Stimulated activated CD4-positive, alpha-beta T cell treated with anti-CD3 and anti-CD28 coated beads, TNF-alpha, amount 100 ng/mL, for 24 hours (primary cell): ENCODE measurements at regions not wholly inside any gene's neighbourhood (a gene's known extent, or its start where the extent isn't known, plus 50 kb on each side); places are given as distances from the start of the nearest gene placed in this dataset.
"Not testable (repeated sequence)": the region's sequence is repeated elsewhere in the genome, so short reads cannot be mapped to it uniquely, and the experiment has no call there.

Experiments
- DNase-seq, 3 experiments: peaks; one replicate each; pipeline ENCODE4 v3.0.0-alpha.2; 2020; ENCODE audit warnings: low read depth in 3 of 3

GRCh38 chr7:39758234-39758970, 135.0 kb downstream of the RALA start:
- no peak for DNase-seq

GRCh38 chr7:39761449-39761848, 138.1 kb downstream of the RALA start:
- DNase-seq: no peak

- DNase-seq: not testable (repeated sequence)
Measured at GRCh38 chr7:39762466-39762865, 139.1 kb downstream of the RALA start.

- not testable (repeated sequence) for DNase-seq
Measured at GRCh38 chr7:39762881-39763280, 139.5 kb downstream of the RALA start.

DNA sequence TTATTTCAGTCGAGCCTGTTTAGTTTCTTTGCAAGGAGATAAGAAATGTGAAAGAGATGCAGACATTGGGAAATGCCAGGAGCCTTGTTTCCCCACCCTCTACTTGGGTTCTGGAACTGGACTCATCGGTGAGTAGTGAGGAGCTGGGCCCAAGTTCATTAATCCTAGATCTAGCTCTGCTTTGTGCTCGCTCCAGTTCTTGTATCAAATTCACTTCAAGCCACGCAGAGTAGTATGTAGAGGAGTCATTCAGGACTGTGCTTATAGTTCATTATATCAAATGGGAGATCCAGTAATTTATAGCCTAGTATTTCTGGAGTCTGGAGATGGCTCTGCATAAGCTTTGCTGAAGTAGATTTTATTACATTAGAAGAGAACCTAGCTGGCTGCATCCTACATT, 142.5 kb downstream of the RALA start:
- not testable (repeated sequence) for DNase-seq

- not testable (repeated sequence) for DNase-seq
Measured at GRCh38 chr7:39768439-39768838, 145.1 kb downstream of the RALA start.

- not testable (repeated sequence) for DNase-seq
Measured at GRCh38 chr7:39774341-39774851, 151.0 kb downstream of the RALA start.

DNA sequence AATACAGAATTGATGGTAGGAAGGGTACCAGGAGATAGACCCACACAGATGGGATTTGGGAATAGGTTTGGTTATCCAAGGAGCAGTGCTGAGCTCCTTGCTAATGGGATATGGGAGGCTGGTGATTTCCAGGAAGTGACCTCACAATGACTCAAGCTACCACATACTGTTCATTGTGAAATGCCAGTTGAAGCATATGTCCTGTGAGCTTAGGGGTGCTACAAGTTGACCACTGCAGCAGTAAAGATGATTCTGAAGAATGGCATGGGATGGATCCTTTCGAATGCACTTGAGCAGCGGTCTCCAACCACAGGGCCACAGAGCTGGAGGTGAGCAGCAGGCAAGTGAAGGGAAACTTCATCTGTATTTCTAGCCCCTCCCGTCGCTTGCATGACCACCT, 158.2 kb downstream of the RALA start:
- not testable (repeated sequence) for DNase-seq

- not testable (repeated sequence) for DNase-seq
Measured at GRCh38 chr7:39786440-39786839, 163.1 kb downstream of the RALA start.

- not testable (repeated sequence) for DNase-seq
Measured at GRCh38 chr7:39791035-39791434, 159.0 kb upstream of the CDK13 start.

DNA sequence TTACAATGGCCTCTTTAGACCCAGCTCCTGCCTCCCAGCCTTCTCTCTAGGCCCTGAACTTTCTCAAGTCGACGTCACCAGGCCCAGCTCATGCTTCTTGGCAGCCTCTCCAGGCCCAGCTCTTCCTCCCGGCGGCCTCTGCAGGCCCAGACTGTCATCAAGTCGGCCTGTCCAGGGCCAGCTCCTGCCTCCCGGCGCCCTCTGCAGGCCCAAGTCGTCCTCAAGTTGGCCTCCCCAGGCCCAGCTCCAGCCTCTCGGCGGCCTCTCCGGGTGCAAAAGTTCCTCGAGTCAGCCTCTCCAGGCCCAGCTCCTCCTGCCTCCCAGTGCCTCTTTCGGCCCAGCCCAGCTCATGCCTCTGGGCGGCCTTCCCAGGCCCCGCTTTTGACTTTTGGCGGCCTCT, 158.1 kb upstream of the CDK13 start:
- not testable (repeated sequence) for DNase-seq

DNA sequence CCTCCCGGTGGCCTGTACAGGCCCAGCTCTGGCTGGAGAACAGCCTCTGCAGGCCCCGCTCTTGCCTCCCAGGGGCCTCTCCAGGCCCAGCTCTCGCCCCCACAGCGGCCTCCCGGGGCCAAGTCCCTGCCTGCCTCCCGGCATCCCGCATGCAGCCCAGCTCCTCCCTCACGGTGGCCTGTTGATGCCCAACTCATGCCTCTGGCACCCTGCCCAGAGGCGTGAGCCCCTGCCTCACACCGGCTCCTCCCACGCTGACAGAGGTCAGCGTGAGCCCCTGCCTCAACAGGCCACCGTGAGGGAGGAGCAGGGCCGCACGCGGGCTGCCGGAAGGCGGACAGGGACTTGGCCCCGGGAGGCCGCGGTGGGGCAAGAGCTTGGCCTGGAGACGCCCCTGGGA, 157.0 kb upstream of the CDK13 start:
- not testable (repeated sequence) for DNase-seq

DNA sequence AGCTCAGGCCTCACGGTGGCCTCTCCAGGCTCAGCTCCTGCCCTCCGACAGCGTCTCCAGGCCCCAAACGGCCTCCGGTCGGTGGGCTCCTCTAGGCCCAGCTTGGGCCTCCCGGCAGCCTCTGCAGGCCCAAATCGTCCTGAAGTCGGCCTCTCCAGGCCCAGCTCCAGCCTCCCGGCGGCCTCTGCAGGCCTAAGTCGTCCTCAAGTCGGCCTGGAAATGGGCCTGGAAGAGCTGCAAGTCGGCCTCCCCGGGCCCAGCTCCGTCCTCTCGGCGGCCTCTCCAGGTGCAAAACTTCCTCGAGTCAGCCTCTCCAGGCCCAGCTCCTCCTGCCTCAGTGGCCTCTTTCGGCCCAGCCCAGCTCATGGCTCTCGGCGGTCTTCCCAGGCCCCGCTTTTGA, 156.2 kb upstream of the CDK13 start:
- not testable (repeated sequence) for DNase-seq

- DNase-seq: not testable (repeated sequence)
Measured at GRCh38 chr7:39796947-39797346, 153.1 kb upstream of the CDK13 start.

- DNase-seq: not testable (repeated sequence)
Measured at GRCh38 chr7:39798077-39798476, 152.0 kb upstream of the CDK13 start.

GRCh38 chr7:39808796-39809481, 141.1 kb upstream of the CDK13 start:
- DNase-seq: no peak

- no peak for DNase-seq
Measured at GRCh38 chr7:39810204-39810642, 139.8 kb upstream of the CDK13 start.

DNA sequence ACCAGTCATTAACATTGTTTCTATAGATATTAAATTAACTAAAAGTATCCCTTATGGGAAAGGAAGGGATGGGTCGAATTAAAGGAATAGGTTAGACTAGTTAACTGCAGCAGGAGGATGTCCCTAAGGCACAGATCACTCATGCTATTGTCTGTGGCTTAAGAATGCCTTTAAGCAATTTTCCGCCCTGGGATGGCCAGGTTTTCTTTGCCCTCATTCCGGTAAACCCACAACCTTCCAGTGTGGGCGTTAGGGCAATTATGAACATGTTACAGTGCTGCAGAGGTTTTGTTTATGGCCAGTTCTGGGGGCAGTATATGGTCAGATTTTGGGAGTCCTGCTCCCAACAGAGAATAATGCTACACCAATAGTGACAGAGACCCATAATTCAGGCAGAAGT, 139.3 kb upstream of the CDK13 start:
- DNase-seq: no peak

GRCh38 chr7:39811161-39811614, 138.9 kb upstream of the CDK13 start:
- no peak for DNase-seq

- DNase-seq: no peak
Measured at GRCh38 chr7:39816462-39817060, 133.5 kb upstream of the CDK13 start.

- no peak for DNase-seq
Measured at GRCh38 chr7:39819514-39819913, 130.5 kb upstream of the CDK13 start.

DNA sequence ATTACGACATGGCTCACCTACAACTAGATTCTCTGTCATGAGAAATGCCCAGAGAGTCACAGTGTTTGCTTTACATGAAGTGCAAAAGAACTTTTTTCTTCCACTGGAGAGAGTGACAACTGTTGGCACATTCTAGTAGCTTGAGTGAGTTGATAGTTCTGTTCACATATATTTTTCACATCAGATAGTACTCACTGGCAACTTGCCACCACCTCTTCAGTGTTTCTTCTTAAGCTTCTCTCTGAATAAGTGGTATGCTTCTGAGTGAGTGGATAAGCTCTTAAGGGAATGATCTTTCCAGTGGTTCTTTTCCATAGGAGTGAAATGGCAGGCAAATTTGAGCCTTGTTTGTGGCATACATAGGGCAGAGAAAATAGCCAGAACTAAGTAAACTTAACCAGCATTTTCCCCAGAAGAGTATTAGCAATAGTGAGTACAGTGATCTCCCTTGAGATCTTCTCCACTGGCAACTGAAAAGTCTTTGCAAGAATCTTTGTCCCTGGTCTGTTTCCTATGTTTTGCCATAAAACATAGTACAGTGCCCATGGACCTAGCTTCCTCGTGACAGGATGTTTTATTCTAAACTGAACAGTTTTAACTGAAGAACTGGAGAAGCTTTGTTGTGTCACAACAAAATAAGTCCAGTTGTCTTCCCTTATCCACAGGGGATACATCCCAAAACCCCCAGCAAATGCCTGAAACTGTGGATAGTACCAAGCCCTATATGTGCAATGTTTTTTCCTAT, 125.4 kb upstream of the CDK13 start:
- DNase-seq: no peak
